ENCODE measurements at regions not wholly inside any gene's neighbourhood (a gene's known extent, or its start where the extent isn't known, plus 50 kb on each side); places are given as distances from the start of the nearest gene placed in this dataset.

GRCh38 chr6:91105532-91105931 lies 518.7 kb upstream of the MAP3K7 start:
- no peak for TF ChIP-seq CTCF (IDR thresholded peaks at IDR 0.05)
- TF ChIP-seq POLR2A (IDR thresholded peaks at IDR 0.05) = no peak
